Thoracic aorta (tissue), 2 donors: ENCODE measurements at regions not wholly inside any gene's neighbourhood (a gene's known extent, or its start where the extent isn't known, plus 50 kb on each side); places are given as distances from the start of the nearest gene placed in this dataset.
A peak's percentile ranks its signal among the peaks of the same experiment; 100 is the strongest.

Source experiments
- ATAC-seq: fragments of 150-250 bp; one replicate; pipeline ENCODE4 v1.8.0; 2017; ENCODE audit warnings: low read depth; ENCODE audit not compliant: insufficient number of reproducible peaks, low FRiP score
- DNase-seq: peaks from one replicate; pipeline ENCODE4 v3.0.0-alpha.2; 2020; ENCODE audit warnings: low spot score
- H3K27ac ChIP-seq, 2 donors: fragments of 200-600 bp; sonication (generic); 1 replicate in 1 of 2; 2 replicates in 1 of 2; pipeline ENCODE4 v1.5.1; 2016; ENCODE audit warnings: mild to moderate bottlenecking in 2 of 2, moderate library complexity in 2 of 2
- H3K27me3 ChIP-seq: fragments of 200-600 bp; sonication (generic); replicated peaks from 2 replicates; pipeline ENCODE4 v1.6.0; 2016; ENCODE audit warnings: mild to moderate bottlenecking; ENCODE audit not compliant: insufficient read depth
- H3K36me3 ChIP-seq: fragments of 200-600 bp; sonication (generic); one replicate; pipeline ENCODE4 v1.5.1; 2016
- H3K4me1 ChIP-seq, 2 donors: fragments of 200-600 bp; sonication (generic); 1 replicate in 1 of 2; 2 replicates in 1 of 2; pipeline versions ENCODE4 v1.5.1 to v1.6.0; 2016; ENCODE audit warnings: low read depth in 2 of 2, mild to moderate bottlenecking in 1 of 2; ENCODE audit not compliant: control insufficient read depth in 1 of 2
- H3K4me3 ChIP-seq: fragments of 200-600 bp; sonication (generic); 2 replicates; pipeline ENCODE4 v1.5.1; 2016; ENCODE audit warnings: mild to moderate bottlenecking
- H3K9me3 ChIP-seq: fragments of 200-600 bp; sonication (generic); 2 replicates; pipeline ENCODE4 v1.5.1; 2016
- TF ChIP-seq, protein P1 (sequence below): fragments of 200-600 bp; sonication (generic); IDR thresholded peaks from one replicate; pipeline ENCODE4 v1.5.1; 2019; ENCODE audit warnings: antibody characterized with exemption

DNA sequence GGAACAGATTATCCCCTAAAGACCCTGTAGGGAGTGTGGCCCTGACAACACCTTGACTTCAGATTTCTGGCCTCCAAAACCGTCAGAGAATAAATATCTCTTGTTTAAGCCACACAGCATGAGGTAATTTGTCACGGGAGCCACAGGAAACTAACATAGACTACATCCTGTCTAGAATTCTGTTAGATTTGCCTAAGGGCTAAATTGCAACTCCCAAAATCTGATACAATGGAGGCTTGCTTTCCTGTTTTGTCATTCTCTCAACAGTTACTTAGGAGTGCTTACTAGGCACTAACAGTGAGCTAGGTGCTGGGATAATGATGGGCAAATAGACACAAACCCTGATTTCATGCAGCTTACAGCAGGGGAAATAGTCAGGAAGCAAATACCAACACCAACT lies 141.6 kb downstream of the MIS18A start:
- Histone ChIP-seq H3K27me3 (no peaks in the 10 kb centered on the region), H3K4me1 (peaks cover 0 to 26% of the 10 kb centered on the region in 2 donors), H3K9me3 (no peaks in the 10 kb centered on the region), H3K4me3 (no peak overlapping the region), H3K27ac (no peak overlapping the region), H3K36me3 (no peaks in the 10 kb centered on the region)
- ATAC-seq (no peak), DNase-seq (no peak)
- TF ChIP-seq, protein P1, sequence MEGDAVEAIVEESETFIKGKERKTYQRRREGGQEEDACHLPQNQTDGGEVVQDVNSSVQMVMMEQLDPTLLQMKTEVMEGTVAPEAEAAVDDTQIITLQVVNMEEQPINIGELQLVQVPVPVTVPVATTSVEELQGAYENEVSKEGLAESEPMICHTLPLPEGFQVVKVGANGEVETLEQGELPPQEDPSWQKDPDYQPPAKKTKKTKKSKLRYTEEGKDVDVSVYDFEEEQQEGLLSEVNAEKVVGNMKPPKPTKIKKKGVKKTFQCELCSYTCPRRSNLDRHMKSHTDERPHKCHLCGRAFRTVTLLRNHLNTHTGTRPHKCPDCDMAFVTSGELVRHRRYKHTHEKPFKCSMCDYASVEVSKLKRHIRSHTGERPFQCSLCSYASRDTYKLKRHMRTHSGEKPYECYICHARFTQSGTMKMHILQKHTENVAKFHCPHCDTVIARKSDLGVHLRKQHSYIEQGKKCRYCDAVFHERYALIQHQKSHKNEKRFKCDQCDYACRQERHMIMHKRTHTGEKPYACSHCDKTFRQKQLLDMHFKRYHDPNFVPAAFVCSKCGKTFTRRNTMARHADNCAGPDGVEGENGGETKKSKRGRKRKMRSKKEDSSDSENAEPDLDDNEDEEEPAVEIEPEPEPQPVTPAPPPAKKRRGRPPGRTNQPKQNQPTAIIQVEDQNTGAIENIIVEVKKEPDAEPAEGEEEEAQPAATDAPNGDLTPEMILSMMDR: no peak

DNA sequence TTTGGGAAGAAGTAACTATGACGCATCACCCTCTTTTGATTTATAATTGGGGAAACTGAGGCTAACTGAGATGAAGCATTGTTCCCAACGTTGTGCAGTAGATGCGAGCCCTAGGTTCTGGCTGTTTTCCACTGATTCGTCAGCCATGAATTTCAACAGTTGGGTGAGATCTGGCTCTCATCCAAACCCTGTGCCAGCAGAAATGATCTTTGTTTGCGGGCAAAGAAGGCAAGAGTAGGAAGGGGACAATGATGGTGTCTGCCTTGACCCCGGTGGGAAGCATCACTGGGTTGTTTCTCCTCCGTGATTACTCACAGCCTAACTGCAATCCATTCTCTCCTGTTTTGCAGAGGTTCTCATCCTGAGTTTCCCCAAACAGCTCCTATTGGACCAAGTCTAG lies 142.3 kb downstream of the MIS18A start:
- Histone ChIP-seq H3K36me3 (no peaks in the 10 kb centered on the region), H3K27me3 (no peaks in the 10 kb centered on the region), H3K9me3 (no peaks in the 10 kb centered on the region), H3K4me1 (peaks cover 0 to 33% of the 10 kb centered on the region in 2 donors), H3K4me3 (no peak overlapping the region), H3K27ac (no peak overlapping the region)
- TF ChIP-seq, protein P1: no peak
- ATAC-seq (no peak), DNase-seq (no peak)

DNA sequence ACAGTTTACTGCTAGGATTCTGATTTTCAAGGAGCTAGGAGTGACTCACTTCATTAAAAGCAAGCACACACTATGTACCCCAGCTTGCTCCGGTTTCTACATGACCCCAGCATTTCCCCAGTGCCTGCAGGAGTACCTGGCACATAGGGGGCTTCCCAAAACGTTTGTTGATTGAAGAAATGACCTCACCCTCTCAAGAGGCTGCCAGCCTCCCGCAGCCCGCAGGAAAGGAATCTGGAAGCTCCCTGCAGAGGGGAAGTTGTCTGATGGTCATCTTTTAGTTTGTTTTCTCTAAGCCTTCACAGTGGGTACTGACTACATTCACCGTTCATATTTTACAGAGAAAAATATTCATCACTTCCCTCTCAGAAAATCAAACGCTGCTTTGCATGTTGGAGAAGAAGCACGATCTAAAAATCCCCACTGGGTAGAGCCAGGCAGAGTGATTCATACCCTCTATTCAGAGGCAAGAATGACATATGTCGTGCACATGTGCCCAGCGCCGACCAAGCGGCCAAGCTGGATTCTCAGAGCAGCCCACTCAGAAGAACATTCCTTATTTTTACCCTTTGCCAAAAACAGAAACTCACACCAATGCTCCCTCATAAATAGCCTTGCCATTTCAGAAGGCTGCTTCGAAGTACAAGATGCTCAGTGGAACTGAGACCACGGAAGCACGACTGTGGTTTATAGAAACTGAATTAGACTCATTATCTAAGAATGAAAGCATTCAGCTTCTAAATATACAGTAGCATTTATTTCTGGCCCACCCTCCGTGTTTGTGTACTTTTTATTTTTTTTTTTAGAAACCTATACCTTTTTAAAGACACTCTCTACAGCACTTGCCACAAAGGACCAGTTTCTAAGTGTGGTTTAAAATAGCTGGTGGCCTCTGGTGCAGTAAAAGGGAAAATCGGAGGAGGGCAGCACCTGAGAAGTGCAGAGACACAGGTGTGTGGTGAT lies 143.2 kb downstream of the MIS18A start:
- TF ChIP-seq, protein P1: no peak
- H3K27me3 ChIP-seq: no peaks in the 10 kb centered on the region
- H3K4me3 ChIP-seq: peak overlapping the region; percentile 47
- H3K27ac ChIP-seq: peak overlapping the region; percentile 24 to 26
- H3K9me3 ChIP-seq: no peaks in the 10 kb centered on the region
- H3K36me3 ChIP-seq: no peaks in the 10 kb centered on the region
- ATAC-seq (no peak), DNase-seq (peak; percentile 33)
- H3K4me1 ChIP-seq: peaks cover 0 to 37% of the 10 kb centered on the region in 2 donors

DNA sequence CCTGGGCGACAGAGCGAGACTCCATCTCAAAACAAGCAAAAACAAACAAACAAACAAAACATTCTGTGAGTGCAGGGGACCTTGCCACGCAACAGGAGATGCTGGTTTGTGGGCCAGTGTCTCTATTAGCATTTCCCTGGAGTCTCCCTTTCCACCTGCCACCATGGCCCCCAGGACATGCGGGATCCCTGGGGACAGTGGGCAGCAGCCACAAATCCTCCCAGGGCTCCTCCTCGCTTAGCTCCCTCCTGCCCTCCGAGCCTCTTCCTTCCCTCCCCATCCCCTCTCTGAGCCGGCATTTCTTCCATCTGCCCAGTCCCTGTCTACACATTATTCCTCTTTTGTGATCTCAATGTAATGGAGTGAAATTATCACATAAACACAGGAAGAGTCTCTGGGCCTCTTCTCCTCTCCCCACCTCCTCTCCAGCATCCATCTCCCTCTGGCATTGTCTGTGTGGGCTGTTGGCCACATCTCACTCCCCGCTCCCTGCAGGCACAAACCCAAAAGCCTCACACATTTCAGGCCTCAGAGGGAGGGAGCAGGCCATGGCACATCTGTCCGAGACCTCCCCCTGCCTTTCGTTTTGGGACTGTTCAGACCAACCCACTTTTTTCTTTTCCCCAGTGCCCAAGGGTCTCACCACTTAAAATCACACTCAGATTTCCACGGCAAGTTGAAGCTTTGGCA lies 144.3 kb downstream of the MIS18A start:
- Histone ChIP-seq H3K36me3 (no peaks in the 10 kb centered on the region), H3K27ac (no peak overlapping the region), H3K27me3 (no peaks in the 10 kb centered on the region), H3K4me1 (peaks cover 0 to 37% of the 10 kb centered on the region in 2 donors), H3K9me3 (no peaks in the 10 kb centered on the region), H3K4me3 (no peak overlapping the region)
- no peak for ATAC-seq
- TF ChIP-seq, protein P1: no peak
- DNase-seq: no peak

DNA sequence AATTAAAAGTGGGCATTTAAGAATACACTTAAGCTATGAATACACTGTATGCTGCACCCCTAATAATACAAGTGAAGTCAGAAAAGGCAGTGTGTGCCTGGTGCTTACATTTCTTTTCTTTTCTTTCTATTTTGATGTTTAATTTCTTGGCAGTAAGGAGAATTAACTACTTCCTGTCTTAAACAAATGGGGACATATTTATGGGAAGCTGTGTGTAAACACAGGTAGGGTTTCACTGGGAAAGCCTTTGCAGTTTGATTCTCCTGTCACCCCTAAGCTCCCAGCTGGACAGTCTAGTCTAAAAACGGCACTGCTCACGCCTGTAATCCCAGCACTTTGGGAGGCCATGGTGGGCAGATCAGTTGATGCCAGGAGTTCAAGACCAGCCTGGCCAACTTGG lies 146.0 kb downstream of the MIS18A start:
- DNase-seq: no peak

More for the DNA sequence above, 146.0 kb downstream of the MIS18A start:
- peaks cover 0 to 37% of the 10 kb centered on the region in 2 donors for H3K4me1 ChIP-seq
- TF ChIP-seq, protein P1: no peak
- no peak overlapping the region for H3K27ac ChIP-seq
- no peak overlapping the region for H3K4me3 ChIP-seq
- no peaks in the 10 kb centered on the region for H3K36me3 ChIP-seq
- no peak for ATAC-seq
- no peaks in the 10 kb centered on the region for H3K27me3 ChIP-seq
- H3K9me3 ChIP-seq: no peaks in the 10 kb centered on the region
